Heart left ventricle (tissue), 16 donors: ENCODE measurements at regions not wholly inside any gene's neighbourhood (a gene's known extent, or its start where the extent isn't known, plus 50 kb on each side); places are given as distances from the start of the nearest gene placed in this dataset.

Experiments
- ATAC-seq, 4 donors: fragments of 200-7000 bp; cut with Tn5 transposase; one replicate each; pipeline ENCODE4 v1.9.1; 2020 to 2022; ENCODE audit warnings: moderate library complexity in 4 of 4, mild to moderate bottlenecking in 3 of 4, moderate number of reproducible peaks in 1 of 4
- DNase-seq, 5 donors: peaks; one replicate each; pipeline ENCODE4 v3.0.0-alpha.2; 2020
- H3K27ac ChIP-seq, 12 donors: fragments of 200-600 bp; sonication (generic) in 4 of 12; one replicate each; pipeline versions ENCODE4 v1.5.0 to v1.8.0; 2016 to 2022; ENCODE audit warnings: mild to moderate bottlenecking in 2 of 12
- H3K27me3 ChIP-seq, 9 donors: fragments of 200-600 bp; sonication (generic) in 2 of 9; one replicate each; pipeline versions ENCODE4 v1.5.1 to v1.8.0; 2016 to 2022; ENCODE audit warnings: mild to moderate bottlenecking in 3 of 9
- H3K36me3 ChIP-seq, 9 donors: fragments of 200-600 bp; sonication (generic) in 2 of 9; one replicate each; pipeline versions ENCODE4 v1.5.0 to v1.8.0; 2018 to 2022; ENCODE audit warnings: mild to moderate bottlenecking in 2 of 9
- H3K4me1 ChIP-seq, 12 donors: fragments of 200-600 bp; sonication (generic) in 4 of 12; one replicate each; pipeline versions ENCODE4 v1.5.0 to v1.8.0; 2016 to 2022; ENCODE audit warnings: mild to moderate bottlenecking in 3 of 12
- H3K4me3 ChIP-seq, 12 donors: fragments of 200-600 bp; sonication (generic) in 4 of 12; one replicate each; pipeline versions ENCODE4 v1.5.0 to v1.8.0; 2017 to 2022; ENCODE audit warnings: mild to moderate bottlenecking in 9 of 12, moderate library complexity in 4 of 12
- H3K9me3 ChIP-seq, 12 donors: fragments of 200-600 bp; sonication (generic) in 4 of 12; one replicate each; pipeline versions ENCODE4 v1.5.0 to v1.8.0; 2016 to 2022; ENCODE audit warnings: mild to moderate bottlenecking in 1 of 12
- POLR2A ChIP-seq, 2 donors: fragments of 450-650 bp; IDR thresholded peaks; one replicate each; pipeline ENCODE4 v1.6.1; 2017; ENCODE audit warnings: antibody characterized with exemption in 2 of 2, mild to moderate bottlenecking in 2 of 2, moderate library complexity in 2 of 2
- WGBS, 4 donors: extraction: QIAGEN DNeasy Blood & Tissue Kit in 2 of 4; methylation state at CpG; one replicate each; pipeline versions ENCODE4 v1.1.5 to v1.1.7; 2013 to 2018; 5-methylcytosine and 5-hydroxymethylcytosine counted together
- intact Hi-C, 10 donors: fragments of 100-400 bp; cut with DNase I; formaldehyde crosslinking; loops; one replicate each; pipeline versions ENCODE4 v1.11.1 to v1.14.2; 2022
- TF ChIP-seq, protein P1 (sequence below), 12 donors: fragments of 200-600 bp; sonication (generic) in 4 of 12; IDR thresholded peaks; one replicate each; pipeline versions ENCODE4 v1.5.0 to v1.8.0; 2018 to 2022; ENCODE audit warnings: antibody characterized with exemption in 12 of 12, mild to moderate bottlenecking in 5 of 12
- donor health status: ischemic (EF 13 %, LVEDD 7.1; RV severe dilation, severe dysfunction).
- donor health status: healthy with polysubstance abuse.
- donor health status: DM: no; HTN: yes; CAD: no.
- donor health status: DM: no; HTN: no; CAD: no.
- donor health status: ischemic (EF 25% LVEDD 6.9; RV normal size, moderate dysfunction).
- donor health status: ischemic (EF 25% LVEDD 5.7; RV mildly dilated, moderate dysfunction).
- donor health status: healthy.
- donor health status: DM: yes; HTN: yes; CAD: no.
- donor health status: ischemic (EF 35%, LVEDD 5.7; RV mildly dilated, moderate dysfunction).
- donor health status: nonischemic (EF 11% LVEDD 7.7; RV severe dilation, severe dysfunction).
- donor health status: DM: yes; HTN: yes; CAD: no.
- donor health status: PGD.
- donor health status: ischemic (EF 29% LVEDD 5.4; RV normal size, mild dysfunction).
- donor health status: nonischemic (EF 23%, LVEDD 6.1; RV moderate dilation, normal function).

DNA sequence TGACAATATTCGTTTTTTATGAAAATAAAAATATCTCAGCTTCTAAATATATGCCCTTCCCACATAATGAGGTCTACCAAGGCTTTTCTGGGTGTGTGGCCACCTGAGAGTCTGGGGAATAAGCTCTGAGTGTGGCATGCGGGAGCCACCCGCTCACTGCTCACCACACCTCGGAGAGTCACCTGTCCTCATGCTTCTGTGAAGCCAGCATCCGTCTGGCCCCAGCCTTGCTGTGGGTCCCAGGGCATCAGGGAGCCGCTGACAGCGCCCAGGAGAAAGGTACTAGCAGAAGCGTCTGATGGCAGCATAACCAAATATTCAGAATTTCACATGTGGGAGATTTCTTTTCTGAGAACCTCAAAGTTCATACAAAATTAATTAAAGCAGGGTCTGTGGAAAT is 133.2 kb upstream of the IRX4 start:
- H3K36me3 ChIP-seq: no peaks in the 10 kb centered on the region
- WGBS, 4 donors: 62 to 77% (median 71%) methylated on average over 8 of the region's 8 CpGs
- TF ChIP-seq, protein P1, sequence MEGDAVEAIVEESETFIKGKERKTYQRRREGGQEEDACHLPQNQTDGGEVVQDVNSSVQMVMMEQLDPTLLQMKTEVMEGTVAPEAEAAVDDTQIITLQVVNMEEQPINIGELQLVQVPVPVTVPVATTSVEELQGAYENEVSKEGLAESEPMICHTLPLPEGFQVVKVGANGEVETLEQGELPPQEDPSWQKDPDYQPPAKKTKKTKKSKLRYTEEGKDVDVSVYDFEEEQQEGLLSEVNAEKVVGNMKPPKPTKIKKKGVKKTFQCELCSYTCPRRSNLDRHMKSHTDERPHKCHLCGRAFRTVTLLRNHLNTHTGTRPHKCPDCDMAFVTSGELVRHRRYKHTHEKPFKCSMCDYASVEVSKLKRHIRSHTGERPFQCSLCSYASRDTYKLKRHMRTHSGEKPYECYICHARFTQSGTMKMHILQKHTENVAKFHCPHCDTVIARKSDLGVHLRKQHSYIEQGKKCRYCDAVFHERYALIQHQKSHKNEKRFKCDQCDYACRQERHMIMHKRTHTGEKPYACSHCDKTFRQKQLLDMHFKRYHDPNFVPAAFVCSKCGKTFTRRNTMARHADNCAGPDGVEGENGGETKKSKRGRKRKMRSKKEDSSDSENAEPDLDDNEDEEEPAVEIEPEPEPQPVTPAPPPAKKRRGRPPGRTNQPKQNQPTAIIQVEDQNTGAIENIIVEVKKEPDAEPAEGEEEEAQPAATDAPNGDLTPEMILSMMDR (IDR thresholded peaks at IDR 0.05): no peak

DNA sequence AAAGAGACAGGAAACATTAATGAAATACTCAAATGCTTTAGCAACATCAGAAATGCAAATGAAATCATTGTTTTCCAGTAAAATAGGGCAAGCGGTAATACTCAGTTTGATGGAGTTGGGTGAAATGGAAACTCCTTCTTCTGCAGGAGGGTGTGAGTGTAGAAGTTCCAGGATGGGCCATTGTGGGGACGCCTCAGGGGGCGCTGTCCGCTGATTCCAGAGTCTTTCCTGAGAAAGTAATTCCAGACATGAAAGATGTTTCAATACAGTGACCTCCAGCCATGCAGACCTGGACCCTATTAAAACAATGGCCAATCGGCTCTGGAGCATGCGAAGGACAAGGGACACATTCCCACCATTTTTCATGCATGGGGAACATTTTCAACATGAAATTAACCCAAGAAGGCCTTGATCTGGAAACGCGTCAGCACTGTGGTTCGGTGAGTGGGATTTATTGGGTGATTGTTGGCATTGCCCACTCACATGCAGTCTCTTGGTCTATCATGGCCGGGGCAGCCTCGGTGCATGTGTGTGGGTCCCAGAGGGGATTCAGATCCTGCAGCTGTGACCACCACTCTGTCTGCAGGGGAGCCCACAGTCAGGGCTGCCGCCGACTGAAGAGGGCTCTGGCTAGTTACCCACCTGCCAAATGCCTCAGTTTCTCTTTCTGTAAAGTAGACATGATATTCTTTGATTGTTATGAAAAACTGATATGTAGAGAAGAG is 132.6 kb upstream of the IRX4 start:
- DNase-seq (no peak), ATAC-seq (no peak)
- Histone ChIP-seq H3K4me1 (peaks cover 0 to 21% (median 0%) of the 10 kb centered on the region in 12 donors), H3K9me3 (no peaks in the 10 kb centered on the region), H3K4me3 (no peak overlapping the region), H3K36me3 (no peaks in the 10 kb centered on the region), H3K27me3 (no peaks in the 10 kb centered on the region), H3K27ac (no peak overlapping the region)
- intact Hi-C loops: loop anchor here in 1 of 10 donors (10.0 kb wide), 2 partner anchors 130 to 210 kb away; partner anchors contain the start of genes IRX4 and NDUFS6
- TF ChIP-seq, protein P1 (IDR thresholded peaks at IDR 0.05): no peak
- TF ChIP-seq POLR2A (IDR thresholded peaks at IDR 0.05): no peak
- 83 to 86% (median 84%) methylated on average over 13 of the region's 13 CpGs for WGBS, 4 donors

More for the DNA sequence above, 133.2 kb upstream of the IRX4 start:
- DNase-seq (no peak), ATAC-seq (no peak)
- no peak overlapping the region for H3K27ac ChIP-seq
- no peak overlapping the region for H3K4me3 ChIP-seq
- intact Hi-C loops: loop anchor here in 1 of 10 donors (10.0 kb wide), 2 partner anchors 131 to 211 kb away; partner anchors contain the start of genes IRX4 and NDUFS6
- H3K4me1 ChIP-seq: peaks cover 0 to 18% (median 0%) of the 10 kb centered on the region in 12 donors
- H3K9me3 ChIP-seq: no peaks in the 10 kb centered on the region
- H3K27me3 ChIP-seq: no peaks in the 10 kb centered on the region

DNA sequence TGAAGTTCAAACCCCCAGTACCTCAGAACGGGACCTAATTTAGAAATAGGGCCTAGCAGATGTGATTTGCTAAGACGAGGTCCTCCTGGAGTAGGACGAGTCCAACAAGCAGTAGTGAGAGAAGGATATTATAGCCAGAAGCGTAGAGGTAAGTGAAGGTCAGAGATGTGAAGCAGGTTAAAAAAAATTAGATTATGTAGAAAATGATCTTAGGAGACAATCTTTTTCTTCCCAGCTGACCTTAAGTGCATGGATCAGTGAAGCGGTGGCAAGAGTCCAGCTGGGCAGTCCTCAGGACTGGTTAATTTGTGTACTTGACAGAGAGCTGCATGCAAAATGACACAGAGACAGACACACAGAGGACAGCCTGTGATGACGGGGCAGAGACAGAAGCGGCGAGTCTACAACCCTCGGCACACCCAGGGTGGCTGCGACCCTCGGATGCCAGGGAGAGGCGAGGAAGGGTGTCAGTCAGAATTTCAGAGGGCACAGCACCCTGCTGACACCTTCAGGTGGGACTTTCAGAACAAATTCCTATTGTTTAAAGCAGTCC is 131.4 kb upstream of the IRX4 start:
- peaks cover 0 to 21% (median 0%) of the 10 kb centered on the region in 12 donors for H3K4me1 ChIP-seq
- no peak for TF ChIP-seq POLR2A (IDR thresholded peaks at IDR 0.05)
- TF ChIP-seq, protein P1 (IDR thresholded peaks at IDR 0.05): no peak
- H3K9me3 ChIP-seq: no peaks in the 10 kb centered on the region
- DNase-seq (peak in 1 of 5 donors; percentile 58), ATAC-seq (peak; percentile 34 to 75 (median 55))
- WGBS, 4 donors: 55 to 68% (median 61%) methylated on average over 12 of the region's 12 CpGs
- H3K4me3 ChIP-seq: no peak overlapping the region
- no peaks in the 10 kb centered on the region for H3K27me3 ChIP-seq
- no peaks in the 10 kb centered on the region for H3K36me3 ChIP-seq
- H3K27ac ChIP-seq: no peak overlapping the region
- intact Hi-C loops: loop anchor here in 3 of 10 donors (5.0 to 10.0 kb wide), 3 partner anchors 67 to 209 kb away; partner anchors contain the start of genes IRX4 (in 1 of the 3) and NDUFS6 (in 1 of the 3)
